IMR-90 (cell line): ENCODE measurements at regions not wholly inside any gene's neighbourhood (a gene's known extent, or its start where the extent isn't known, plus 50 kb on each side); places are given as distances from the start of the nearest gene placed in this dataset.

ENCODE experiments used
- ATAC-seq: fragments of 200-7000 bp; cut with Tn5 transposase; 2 replicates; pipeline ENCODE4 v1.9.1; 2020; ENCODE audit warnings: low read depth, mild to moderate bottlenecking, moderate library complexity
- BruUV-seq: library from RNA; stranded (reverse); fragments of 400-500 nt; replicated peaks from 2 replicates; lab custom pipeline; 2021; lab: Mats Ljungman, UMichigan
- CTCF ChIA-PET: fragments of 300-600 bp; formaldehyde crosslinking; extraction: SDS; loops from one replicate; lab custom pipeline; 2021; ENCODE audit warnings: antibody characterized with exemption; lab: Yijun Ruan, JAX
- POLR2A ChIA-PET: fragments of 300-600 bp; sonication (Branson Sonifier 250); formaldehyde crosslinking; loops from one replicate; lab custom pipeline; 2022; ENCODE audit warnings: antibody characterized with exemption; ENCODE audit not compliant: unreplicated experiment; lab: Charles Lee
- DNase-seq: peaks from one replicate; pipeline ENCODE4 v3.0.0; 2013
- H2AFZ ChIP-seq: replicated peaks from 2 replicates; pipeline ENCODE3; 2013; ENCODE audit warnings: low read length, mild to moderate bottlenecking; ENCODE audit not compliant: poor library complexity
- H2AK5ac ChIP-seq: 2 replicates; pipeline ENCODE4 v1.6.1; 2013; ENCODE audit warnings: low read depth, low read length, inconsistent platforms
- H2AK9ac ChIP-seq: replicated peaks from 2 replicates; pipeline ENCODE3; 2013; ENCODE audit warnings: mild to moderate bottlenecking, low read depth, low read length, moderate library complexity; ENCODE audit not compliant: poor library complexity
- H2BK120ac ChIP-seq: 2 replicates; pipeline ENCODE4 v1.6.1; 2013; ENCODE audit warnings: low read depth, low read length, inconsistent platforms
- H2BK15ac ChIP-seq: 3 replicates; pipeline ENCODE4 v1.6.1; 2013; ENCODE audit warnings: low read depth, low read length, inconsistent platforms
- H2BK20ac ChIP-seq: 2 replicates; pipeline ENCODE4 v1.6.1; 2013; ENCODE audit warnings: low read depth, mild to moderate bottlenecking, inconsistent platforms, low read length, moderate library complexity
- H2BK5ac ChIP-seq: 2 replicates; pipeline ENCODE4 v1.6.1; 2013; ENCODE audit warnings: mild to moderate bottlenecking, low read depth, low read length, inconsistent platforms; ENCODE audit not compliant: poor library complexity, severe bottlenecking
- H3K14ac ChIP-seq: replicated peaks from 2 replicates; pipeline ENCODE4 v1.6.1; 2013; ENCODE audit warnings: low read depth, low read length, inconsistent platforms
- H3K18ac ChIP-seq: 2 replicates; pipeline ENCODE4 v1.6.1; 2013; ENCODE audit warnings: low read depth, low read length, control low read depth
- H3K23ac ChIP-seq: 2 replicates; pipeline ENCODE4 v1.6.1; 2013; ENCODE audit warnings: low read depth, low read length, inconsistent platforms
- H3K27ac ChIP-seq: 2 replicates; pipeline ENCODE4 v1.5.1; 2013; ENCODE audit warnings: mild to moderate bottlenecking, control low read depth, low read length; ENCODE audit not compliant: insufficient read depth
- H3K27me3 ChIP-seq: 2 replicates; pipeline ENCODE4 v1.6.1; 2013; ENCODE audit warnings: low read length; ENCODE audit not compliant: control insufficient read depth, insufficient read depth
- H3K36me3 ChIP-seq: 2 replicates; pipeline ENCODE4 v1.6.1; 2013; ENCODE audit warnings: low read length, mixed read lengths; ENCODE audit not compliant: control insufficient read depth, insufficient read depth
- H3K4ac ChIP-seq: 2 replicates; pipeline ENCODE4 v1.6.1; 2013; ENCODE audit warnings: low read depth, low read length, inconsistent platforms
- H3K4me1 ChIP-seq: 2 replicates; pipeline ENCODE4 v1.6.1; 2013; ENCODE audit warnings: low read length, mixed read lengths; ENCODE audit not compliant: control insufficient read depth, insufficient read depth
- H3K4me2 ChIP-seq: 2 replicates; pipeline ENCODE4 v1.6.1; 2013; ENCODE audit warnings: low read depth, mild to moderate bottlenecking, control low read depth, low read length, moderate library complexity
- H3K4me3 ChIP-seq: 2 replicates; pipeline ENCODE4 v1.5.1; 2013; ENCODE audit warnings: low read depth, mild to moderate bottlenecking, control low read depth, low read length, moderate library complexity; ENCODE audit not compliant: insufficient read depth
- H3K56ac ChIP-seq: 2 replicates; pipeline ENCODE4 v1.6.1; 2013; ENCODE audit warnings: low read length, inconsistent platforms; ENCODE audit not compliant: insufficient read depth; ENCODE audit errors: extremely low read depth
- H3K79me1 ChIP-seq, 2 experiments: 2 replicates each; pipeline ENCODE4 v1.6.1; 2013; ENCODE audit warnings: low read length in 2 of 2, inconsistent platforms in 1 of 2, low read depth in 1 of 2
- H3K9ac ChIP-seq: 2 replicates; pipeline ENCODE4 v1.6.1; 2013; ENCODE audit warnings: low read depth, low read length, control low read depth
- H3K9me1 ChIP-seq: 2 replicates; pipeline ENCODE4 v1.6.1; 2013; ENCODE audit warnings: low read length, inconsistent platforms; ENCODE audit not compliant: insufficient read depth
- H3K9me3 ChIP-seq: 2 replicates; pipeline ENCODE4 v1.6.1; 2013; ENCODE audit warnings: low read length; ENCODE audit not compliant: control insufficient read depth, insufficient read depth
- H4K20me1 ChIP-seq: 2 replicates; pipeline ENCODE4 v1.6.1; 2013; ENCODE audit warnings: low read length, inconsistent platforms; ENCODE audit not compliant: insufficient read depth
- H4K5ac ChIP-seq: 2 replicates; pipeline ENCODE4 v1.6.1; 2013; ENCODE audit warnings: mild to moderate bottlenecking, low read depth, low read length, control low read depth
- H4K8ac ChIP-seq, 2 experiments: 2 replicates each; pipeline ENCODE4 v1.6.1; 2013; ENCODE audit warnings: low read depth in 2 of 2, low read length in 2 of 2, control low read depth in 1 of 2, inconsistent platforms in 1 of 2
- H4K91ac ChIP-seq: 2 replicates; pipeline ENCODE4 v1.6.1; 2013; ENCODE audit warnings: low read depth, low read length, inconsistent platforms; ENCODE audit not compliant: insufficient read depth
- CHD1 ChIP-seq: IDR thresholded peaks from 2 replicates; pipeline ENCODE4 v1.6.1; 2012; ENCODE audit warnings: low read depth, low read length, improper control_type of control experiment
- WGBS, 2 experiments: methylation state at CpG; one replicate each; pipeline versions ENCODE4 v1.1.5 to v1.1.7; 2013; ENCODE audit warnings: missing lambda C conversion rate in 2 of 2; ENCODE audit not compliant: insufficient read length in 1 of 2; ENCODE audit errors: extremely low coverage in 2 of 2; 5-methylcytosine and 5-hydroxymethylcytosine counted together
- dilution Hi-C: fragments of 300-500 bp; cut with HindIII; formaldehyde crosslinking; loops from one replicate; pipeline ENCODE4 v1.14.3; 2018; ENCODE audit warnings: low sequenced_read_pairs; ENCODE audit not compliant: unreplicated experiment
- in situ Hi-C: fragments of 300-500 bp; cut with MboI; formaldehyde crosslinking; loops from 3 replicates; pipeline ENCODE4 v1.14.3; 2019; ENCODE audit warnings: low sequenced_read_pairs, inconsistent platforms, mixed read lengths
- intact Hi-C: fragments of 100-400 bp; cut with micrococcal nuclease; formaldehyde crosslinking; loops from 2 replicates; pipeline ENCODE4 v1.10.0; 2022

DNA sequence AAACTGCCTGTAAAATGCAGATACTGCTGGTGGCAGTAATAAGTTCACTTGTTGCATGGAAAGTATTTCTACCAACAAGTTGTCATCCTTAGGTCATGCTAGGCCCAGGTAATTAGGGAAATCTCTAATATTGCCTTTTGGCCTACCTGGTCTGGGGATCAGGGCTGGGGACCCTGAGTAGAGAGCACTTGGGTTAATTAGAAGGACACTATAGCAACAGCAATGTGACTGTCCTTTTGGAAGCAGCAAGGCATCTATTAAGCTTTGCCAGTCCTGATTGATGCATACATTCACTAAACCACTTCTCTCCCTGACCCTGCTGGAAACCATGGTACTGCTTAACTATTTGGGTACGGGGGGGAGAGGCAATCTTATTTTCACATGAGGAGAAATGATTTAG lies 86.5 kb upstream of the GNAZ start:
- no peak overlapping the region for H4K5ac ChIP-seq
- H2AFZ ChIP-seq, result no peak overlapping the region
- dilution Hi-C loops, result no loop called here
- TF ChIP-seq CHD1, result no peak
- intact Hi-C loops, result no loop called here
- no peak overlapping the region for H3K4me3 ChIP-seq
- no peak overlapping the region for H3K56ac ChIP-seq
- H3K18ac ChIP-seq, result no peak overlapping the region
- no peaks in the 10 kb centered on the region for H3K79me1 ChIP-seq
- H2BK120ac ChIP-seq, result no peak overlapping the region
- H2BK20ac ChIP-seq, result no peak overlapping the region
- no peaks in the 10 kb centered on the region for H3K9me1 ChIP-seq
- H3K27me3 ChIP-seq, result no peaks in the 10 kb centered on the region
- no peak overlapping the region for H2AK9ac ChIP-seq
- no CpG with 5 or more reads among the region's 1 CpG for WGBS, 2 experiments
- no peak overlapping the region for H3K9ac ChIP-seq
- H2BK15ac ChIP-seq, result no peak overlapping the region
- no peak overlapping the region for H3K23ac ChIP-seq
- no peaks in the 10 kb centered on the region for H3K4me1 ChIP-seq
- BruUV-seq, result no TSS peak
- CTCF ChIA-PET, result no interaction called here
- no peak overlapping the region for H2BK5ac ChIP-seq
- H4K8ac ChIP-seq, result no peak overlapping the region
- no peak for DNase-seq
- in situ Hi-C loops, result no loop called here
- no peak overlapping the region for H4K91ac ChIP-seq
- peaks cover 6% of the 10 kb centered on the region for H3K9me3 ChIP-seq
- H3K4me2 ChIP-seq, result no peak overlapping the region
- H3K27ac ChIP-seq, result no peak overlapping the region
- H3K4ac ChIP-seq, result no peak overlapping the region
- no peak for ATAC-seq
- POLR2A ChIA-PET, result no interaction called here
- no peak overlapping the region for H3K14ac ChIP-seq
- no peaks in the 10 kb centered on the region for H4K20me1 ChIP-seq
- no peak overlapping the region for H2AK5ac ChIP-seq
- no peaks in the 10 kb centered on the region for H3K36me3 ChIP-seq
